WTC11 (cell line): ENCODE measurements at regions not wholly inside any gene's neighbourhood (a gene's known extent, or its start where the extent isn't known, plus 50 kb on each side); places are given as distances from the start of the nearest gene placed in this dataset.

Source experiments
- NFYB ChIP-seq: sonication (generic); formaldehyde crosslinking; conservative IDR thresholded peaks from 2 replicates; pipeline ENCODE4 v1.8.0; 2022; ENCODE audit warnings: low read depth, missing genetic modification reagents
- TCF7 ChIP-seq: sonication (generic); formaldehyde crosslinking; IDR thresholded peaks from 2 replicates; pipeline ENCODE4 v1.8.0; 2022; ENCODE audit warnings: mild to moderate bottlenecking, low read depth, missing genetic modification reagents, moderate library complexity
- TF ChIP-seq, protein P1 (sequence below): fragments of 200-600 bp; IDR thresholded peaks from 2 replicates; pipeline ENCODE4 v1.8.0; 2022; ENCODE audit warnings: antibody characterized with exemption
- TF ChIP-seq, protein P2 (sequence below): sonication (generic); formaldehyde crosslinking; IDR thresholded peaks from 2 replicates; pipeline ENCODE4 v1.8.1; 2023; ENCODE audit warnings: mild to moderate bottlenecking, missing genetic modification reagents, borderline replicate concordance

DNA sequence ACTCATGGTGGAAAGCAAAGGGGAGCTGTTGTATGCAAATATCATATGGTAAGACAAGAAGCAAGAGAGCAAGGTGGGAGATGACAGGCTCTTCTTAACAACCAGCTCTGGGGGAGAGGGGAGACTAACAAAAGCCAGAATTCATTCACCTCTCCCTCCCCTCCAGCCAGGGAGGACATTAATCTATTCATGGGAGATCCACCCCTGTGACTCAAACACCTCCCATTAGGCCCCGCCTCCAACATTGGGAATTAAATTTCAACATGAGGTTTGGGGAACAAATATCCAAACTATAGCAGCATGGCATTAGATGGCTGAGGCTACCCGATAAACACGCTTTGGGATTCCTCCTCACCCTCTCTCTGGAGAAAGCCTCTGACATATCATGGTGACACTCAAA lies 210.6 kb downstream of the RHOU start:
- TF ChIP-seq, protein P1, sequence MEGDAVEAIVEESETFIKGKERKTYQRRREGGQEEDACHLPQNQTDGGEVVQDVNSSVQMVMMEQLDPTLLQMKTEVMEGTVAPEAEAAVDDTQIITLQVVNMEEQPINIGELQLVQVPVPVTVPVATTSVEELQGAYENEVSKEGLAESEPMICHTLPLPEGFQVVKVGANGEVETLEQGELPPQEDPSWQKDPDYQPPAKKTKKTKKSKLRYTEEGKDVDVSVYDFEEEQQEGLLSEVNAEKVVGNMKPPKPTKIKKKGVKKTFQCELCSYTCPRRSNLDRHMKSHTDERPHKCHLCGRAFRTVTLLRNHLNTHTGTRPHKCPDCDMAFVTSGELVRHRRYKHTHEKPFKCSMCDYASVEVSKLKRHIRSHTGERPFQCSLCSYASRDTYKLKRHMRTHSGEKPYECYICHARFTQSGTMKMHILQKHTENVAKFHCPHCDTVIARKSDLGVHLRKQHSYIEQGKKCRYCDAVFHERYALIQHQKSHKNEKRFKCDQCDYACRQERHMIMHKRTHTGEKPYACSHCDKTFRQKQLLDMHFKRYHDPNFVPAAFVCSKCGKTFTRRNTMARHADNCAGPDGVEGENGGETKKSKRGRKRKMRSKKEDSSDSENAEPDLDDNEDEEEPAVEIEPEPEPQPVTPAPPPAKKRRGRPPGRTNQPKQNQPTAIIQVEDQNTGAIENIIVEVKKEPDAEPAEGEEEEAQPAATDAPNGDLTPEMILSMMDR: no peak
- TF ChIP-seq, protein P2, sequence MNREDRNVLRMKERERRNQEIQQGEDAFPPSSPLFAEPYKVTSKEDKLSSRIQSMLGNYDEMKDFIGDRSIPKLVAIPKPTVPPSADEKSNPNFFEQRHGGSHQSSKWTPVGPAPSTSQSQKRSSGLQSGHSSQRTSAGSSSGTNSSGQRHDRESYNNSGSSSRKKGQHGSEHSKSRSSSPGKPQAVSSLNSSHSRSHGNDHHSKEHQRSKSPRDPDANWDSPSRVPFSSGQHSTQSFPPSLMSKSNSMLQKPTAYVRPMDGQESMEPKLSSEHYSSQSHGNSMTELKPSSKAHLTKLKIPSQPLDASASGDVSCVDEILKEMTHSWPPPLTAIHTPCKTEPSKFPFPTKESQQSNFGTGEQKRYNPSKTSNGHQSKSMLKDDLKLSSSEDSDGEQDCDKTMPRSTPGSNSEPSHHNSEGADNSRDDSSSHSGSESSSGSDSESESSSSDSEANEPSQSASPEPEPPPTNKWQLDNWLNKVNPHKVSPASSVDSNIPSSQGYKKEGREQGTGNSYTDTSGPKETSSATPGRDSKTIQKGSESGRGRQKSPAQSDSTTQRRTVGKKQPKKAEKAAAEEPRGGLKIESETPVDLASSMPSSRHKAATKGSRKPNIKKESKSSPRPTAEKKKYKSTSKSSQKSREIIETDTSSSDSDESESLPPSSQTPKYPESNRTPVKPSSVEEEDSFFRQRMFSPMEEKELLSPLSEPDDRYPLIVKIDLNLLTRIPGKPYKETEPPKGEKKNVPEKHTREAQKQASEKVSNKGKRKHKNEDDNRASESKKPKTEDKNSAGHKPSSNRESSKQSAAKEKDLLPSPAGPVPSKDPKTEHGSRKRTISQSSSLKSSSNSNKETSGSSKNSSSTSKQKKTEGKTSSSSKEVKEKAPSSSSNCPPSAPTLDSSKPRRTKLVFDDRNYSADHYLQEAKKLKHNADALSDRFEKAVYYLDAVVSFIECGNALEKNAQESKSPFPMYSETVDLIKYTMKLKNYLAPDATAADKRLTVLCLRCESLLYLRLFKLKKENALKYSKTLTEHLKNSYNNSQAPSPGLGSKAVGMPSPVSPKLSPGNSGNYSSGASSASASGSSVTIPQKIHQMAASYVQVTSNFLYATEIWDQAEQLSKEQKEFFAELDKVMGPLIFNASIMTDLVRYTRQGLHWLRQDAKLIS (CRISPR knock-in tag): no peak
- TF ChIP-seq TCF7 (CRISPR knock-in tag) (no peak), NFYB (no peak)
